HG02884 (cell line): ENCODE measurements at regions not wholly inside any gene's neighbourhood (a gene's known extent, or its start where the extent isn't known, plus 50 kb on each side); places are given as distances from the start of the nearest gene placed in this dataset.
"Not testable (repeated sequence)": the region's sequence is repeated elsewhere in the genome, so short reads cannot be mapped to it uniquely, and the experiment has no call there.

ENCODE experiments used
- ATAC-seq: cut with Tn5 transposase; IDR thresholded peaks from one replicate; pipeline ENCODE4 v1.9.1; 2021; ENCODE audit warnings: mild to moderate bottlenecking, moderate library complexity; ENCODE audit not compliant: unreplicated experiment

- ATAC-seq, result peak; percentile 42
Measured at GRCh38 chrX:155819966-155820491, 61.1 kb upstream of the VAMP7 start.

DNA sequence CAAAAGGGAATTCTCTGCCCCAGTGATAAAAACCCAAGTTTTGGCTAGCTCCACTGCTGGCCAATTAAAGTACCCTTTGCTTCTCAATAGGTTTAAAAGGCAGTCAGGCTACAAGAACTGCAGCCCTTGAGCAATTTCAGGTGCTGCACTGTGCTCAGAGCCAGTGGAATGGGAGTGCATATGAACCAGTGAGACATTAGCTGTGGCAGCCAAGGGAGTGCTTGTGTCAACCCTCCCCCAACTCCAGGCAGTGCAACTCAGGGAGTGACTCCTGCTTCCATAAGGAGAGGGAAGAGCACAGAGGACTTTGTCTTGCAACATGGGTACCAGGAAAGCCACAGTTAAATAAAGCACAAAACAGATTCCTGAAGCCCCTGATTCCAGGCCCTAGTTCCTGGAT, 61.6 kb upstream of the VAMP7 start:
- ATAC-seq, result no peak

DNA sequence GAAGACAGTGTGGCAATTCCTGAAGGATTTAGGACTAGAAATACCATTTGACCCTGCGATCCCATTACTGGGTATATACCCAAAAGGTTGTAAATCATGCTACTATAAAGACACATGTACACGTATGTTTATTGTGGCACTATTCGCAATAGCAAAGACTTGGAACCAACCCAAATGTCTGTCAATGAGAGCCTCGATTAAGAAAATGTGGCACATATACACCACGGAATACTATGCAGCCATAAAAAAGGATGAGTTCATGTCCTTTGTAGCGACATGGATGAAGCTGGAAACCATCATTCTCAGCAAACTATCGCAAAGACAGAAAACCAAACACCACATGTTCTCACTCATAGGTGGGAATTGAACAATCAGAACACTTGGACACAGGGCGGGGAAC, 66.8 kb upstream of the VAMP7 start:
- not testable (repeated sequence) for ATAC-seq

GRCh38 chrX:155779831-155780230, 101.3 kb upstream of the VAMP7 start:
- no peak for ATAC-seq

GRCh38 chrX:155778844-155779553, 102.1 kb upstream of the VAMP7 start:
- ATAC-seq, result no peak

DNA sequence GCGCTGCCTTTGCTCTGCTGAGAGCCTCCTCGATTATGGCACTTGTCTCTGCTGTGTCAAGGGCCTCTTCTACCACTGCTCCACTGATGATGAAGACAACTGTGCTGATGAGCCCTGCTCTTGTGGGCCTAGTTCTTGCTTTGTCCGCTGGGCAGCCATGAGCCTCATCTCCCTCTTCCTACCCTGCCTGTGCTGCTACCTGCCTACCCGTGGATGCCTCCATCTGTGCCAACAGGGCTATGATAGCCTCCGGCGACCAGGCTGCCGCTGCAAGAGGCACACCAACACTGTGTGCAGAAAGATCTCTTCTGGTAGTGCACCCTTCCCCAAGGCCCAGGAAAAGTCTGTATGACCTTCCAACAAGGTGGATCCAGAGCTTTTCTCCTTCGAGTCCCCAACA, 106.8 kb upstream of the VAMP7 start:
- ATAC-seq, result no peak

DNA sequence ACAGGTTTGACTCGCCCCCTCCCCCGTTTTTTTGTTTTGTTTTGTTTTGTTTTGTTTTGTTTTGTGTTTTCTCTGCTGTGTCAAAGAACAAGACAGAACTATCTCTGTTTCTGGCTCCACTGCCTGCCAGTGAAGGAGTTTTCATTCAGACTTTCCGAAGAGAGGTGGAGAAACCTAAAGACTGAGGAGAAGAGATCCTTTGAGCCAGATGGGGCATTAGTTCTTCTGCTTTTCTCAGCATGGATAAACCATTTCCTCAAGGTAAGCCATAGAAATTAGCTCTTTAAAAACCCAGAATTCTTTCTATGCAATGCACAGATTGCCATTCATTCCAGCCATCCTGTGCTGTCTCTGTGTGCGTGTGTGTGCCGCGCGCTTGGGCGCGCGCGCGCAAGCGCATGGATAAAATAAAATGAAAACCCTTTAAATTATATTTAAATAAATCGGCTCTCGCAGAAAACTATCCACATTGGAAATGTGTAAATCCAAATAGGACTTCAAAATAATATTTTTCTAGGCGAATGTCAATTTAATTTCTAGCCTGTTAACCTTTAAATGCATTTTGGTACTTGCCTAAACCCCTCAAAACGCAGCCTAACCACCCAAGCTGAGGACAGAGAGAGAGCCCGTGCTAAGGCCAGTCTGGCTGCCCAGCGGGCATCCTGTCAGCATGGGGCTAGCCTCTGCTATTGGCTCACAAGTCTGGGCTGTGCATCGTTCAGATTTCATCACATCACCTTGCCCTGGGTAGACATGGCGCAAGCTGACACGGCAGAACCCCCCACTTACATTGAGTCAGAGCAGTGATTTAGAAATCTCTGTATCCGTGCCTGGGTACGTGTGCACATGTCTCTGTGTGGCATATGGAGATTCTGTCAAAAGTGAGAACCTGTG, 113.0 kb upstream of the VAMP7 start:
- ATAC-seq, result no peak

- ATAC-seq, result no peak
Measured at GRCh38 chrX:155767051-155767875, 113.9 kb upstream of the VAMP7 start.

GRCh38 chrX:155766321-155766720, 114.8 kb upstream of the VAMP7 start:
- no peak for ATAC-seq

DNA sequence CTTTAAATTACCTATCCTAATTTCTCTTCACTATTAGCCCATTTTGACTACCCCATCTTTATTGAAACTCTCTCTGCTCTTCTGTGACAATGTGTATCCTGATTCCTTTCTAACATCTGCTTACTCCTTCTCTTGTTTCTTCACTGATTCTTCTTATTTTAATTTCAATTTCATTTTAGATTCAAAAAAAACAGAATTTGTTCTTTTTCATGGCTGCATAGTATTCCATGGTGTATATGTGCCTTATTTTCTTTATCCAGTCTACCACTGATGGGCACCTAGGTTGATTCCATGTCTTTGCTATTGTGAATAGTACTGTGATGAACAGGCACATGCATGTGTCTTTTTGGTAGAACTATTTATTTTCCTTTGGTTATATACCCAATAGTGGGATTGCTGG, 120.0 kb upstream of the VAMP7 start:
- no peak for ATAC-seq

GRCh38 chrX:155757046-155757759, 123.9 kb upstream of the VAMP7 start:
- no peak for ATAC-seq

DNA sequence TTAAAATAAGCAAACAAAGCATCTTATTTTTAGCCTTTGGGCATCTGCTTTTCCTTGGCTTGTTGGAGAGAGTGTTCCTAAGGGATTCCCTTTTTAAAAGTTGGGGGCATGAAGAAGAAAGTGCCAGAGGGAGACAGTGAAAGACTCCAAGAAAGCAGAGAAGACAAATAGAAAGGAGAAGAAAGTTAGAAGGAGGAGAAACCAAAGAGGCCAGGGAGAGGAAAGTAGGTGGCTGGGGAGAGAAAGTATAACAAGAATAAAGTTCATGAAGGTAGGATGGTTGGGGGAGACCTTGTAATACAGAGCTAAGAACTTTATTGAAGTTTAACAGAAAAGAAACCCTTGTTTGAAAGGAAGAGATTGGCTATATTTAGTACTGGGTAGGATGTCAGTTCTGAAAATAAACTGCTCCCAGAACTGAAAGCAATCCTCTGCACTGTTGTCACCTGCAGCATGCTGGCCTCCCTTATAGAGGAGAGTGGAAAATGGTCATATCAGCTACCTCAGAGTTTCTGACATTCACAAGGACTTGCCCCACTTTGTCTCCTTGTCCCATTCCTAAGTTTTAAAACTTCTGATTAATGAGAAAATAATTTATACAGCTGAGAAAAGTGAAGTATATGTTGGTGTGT, 125.3 kb upstream of the VAMP7 start:
- ATAC-seq, result no peak

DNA sequence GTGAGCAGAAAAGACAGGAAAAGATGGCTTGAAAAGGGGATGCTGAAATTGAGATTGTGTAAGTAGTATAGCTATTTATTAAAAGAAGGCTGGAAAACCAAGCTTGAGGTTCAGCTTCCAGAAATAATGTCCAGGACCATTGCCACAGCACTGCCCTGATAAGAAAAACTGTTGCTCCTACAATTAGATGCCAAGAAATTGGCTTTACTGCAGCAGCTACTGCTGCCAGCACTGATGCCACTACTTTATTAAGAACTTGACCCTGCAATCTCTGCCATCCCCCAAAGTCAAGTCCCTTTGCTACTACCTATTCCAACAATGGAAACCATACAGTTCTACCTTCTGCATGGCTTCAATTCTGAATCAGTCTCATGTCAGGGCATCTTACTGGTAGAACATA, 130.0 kb upstream of the VAMP7 start:
- no peak for ATAC-seq

DNA sequence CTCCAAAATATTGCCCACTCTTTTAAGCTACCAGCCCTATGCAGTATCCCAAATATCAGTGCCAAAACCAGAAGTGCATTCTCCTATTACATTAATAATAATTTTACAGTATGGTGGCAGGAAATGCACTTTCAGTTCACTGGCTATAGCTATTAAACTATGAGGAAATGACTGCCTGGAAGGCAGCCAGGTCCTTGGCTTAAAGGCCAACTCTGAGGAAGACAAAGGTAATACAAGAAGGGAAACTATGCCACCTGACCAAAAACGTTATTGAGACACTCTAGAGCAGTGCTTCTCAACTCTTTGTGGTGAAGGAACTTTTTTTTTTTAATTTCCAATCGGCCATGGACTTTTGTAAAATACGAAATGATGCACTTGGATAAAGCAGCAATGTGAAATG, 133.6 kb upstream of the VAMP7 start:
- ATAC-seq, result no peak

- no peak for ATAC-seq
Measured at GRCh38 chrX:155745792-155746191, 133.0 kb upstream of the TMLHE start.

- no peak for ATAC-seq
Measured at GRCh38 chrX:155744534-155744933, 131.8 kb upstream of the TMLHE start.

DNA sequence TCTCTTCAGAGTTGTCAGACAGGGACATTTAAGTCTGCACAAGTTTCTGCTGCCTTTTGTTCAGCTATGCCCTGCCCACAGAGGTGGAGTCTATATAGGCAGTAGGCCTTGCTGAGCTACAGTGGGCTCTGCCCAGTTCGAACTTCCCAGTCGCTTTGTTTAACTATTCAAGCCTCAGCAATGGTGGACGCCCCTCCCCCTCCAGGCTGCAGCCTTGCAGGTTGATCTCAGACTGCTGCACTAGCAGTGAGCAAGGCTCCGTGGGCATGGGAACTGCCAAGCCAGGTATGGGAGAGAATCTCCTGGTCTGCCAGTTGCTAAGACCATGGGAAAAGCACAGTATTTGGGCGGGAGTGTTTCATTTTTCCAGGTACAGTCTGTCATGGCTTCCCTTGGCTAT, 115.6 kb upstream of the TMLHE start:
- ATAC-seq, result not testable (repeated sequence)

DNA sequence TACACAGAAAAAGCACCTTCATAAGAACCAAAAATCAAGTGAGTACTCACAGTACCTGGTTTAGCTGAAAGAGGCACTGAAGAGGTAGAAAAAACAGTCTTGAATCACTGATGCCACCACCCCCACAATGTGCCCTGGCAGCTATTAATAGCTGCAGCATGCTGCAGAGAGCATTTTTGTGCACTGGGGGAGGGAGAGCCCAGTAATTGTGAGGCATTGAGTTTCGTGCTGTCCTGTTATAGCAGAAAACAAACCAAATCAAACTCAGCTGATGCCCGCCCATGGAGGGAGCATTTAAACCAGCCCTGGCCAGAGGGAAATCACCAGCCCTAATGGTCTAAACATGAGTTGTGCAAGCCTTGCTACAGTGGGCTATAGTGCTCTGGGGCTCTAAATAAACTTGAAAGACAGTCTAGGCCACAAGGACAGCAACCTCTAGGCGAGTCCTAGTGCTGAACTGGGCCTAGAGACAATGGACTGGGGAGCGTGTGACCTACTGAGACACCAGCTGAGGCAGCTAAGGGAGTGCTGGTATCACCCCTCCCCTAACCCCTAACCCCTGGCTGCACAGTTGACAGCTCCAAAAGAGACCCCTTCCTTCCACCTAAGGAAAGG, 106.3 kb upstream of the TMLHE start:
- no peak for ATAC-seq

GRCh38 chrX:155715141-155715540, 102.4 kb upstream of the TMLHE start:
- no peak for ATAC-seq

- ATAC-seq, result no peak
Measured at GRCh38 chrX:155695419-155695818, 82.7 kb upstream of the TMLHE start.
